ENCODE measurements at regions not wholly inside any gene's neighbourhood (a gene's known extent, or its start where the extent isn't known, plus 50 kb on each side); places are given as distances from the start of the nearest gene placed in this dataset.

GRCh38 chr18:10332452-10332851, 122.0 kb upstream of the APCDD1 start:
- Histone ChIP-seq H3K4ac (ENCODE audit: low read depth, low read length) (no peak overlapping the region), H3K27me3 (ENCODE audit: insufficient read depth, low read length, poor library complexity) (no peaks in the 10 kb centered on the region), H3K79me1 (ENCODE audit: low read length) (no peaks in the 10 kb centered on the region), H3K4me1 (ENCODE audit: control insufficient read depth, low read depth, low read length) (peaks cover 5% of the 10 kb centered on the region), H3K56ac (ENCODE audit: low read length) (no peak overlapping the region), H3K9ac (ENCODE audit: low read length) (no peak overlapping the region), H4K5ac (ENCODE audit: low read length) (no peak overlapping the region), H3K27ac (ENCODE audit: low read depth, low read length) (no peak overlapping the region), H2BK5ac (ENCODE audit: low read length) (no peak overlapping the region), H3K79me2 (ENCODE audit: control insufficient read depth, insufficient read depth, low read length) (no peaks in the 10 kb centered on the region), H2BK120ac (ENCODE audit: low read depth, low read length) (no peak overlapping the region), H3K4me3 (ENCODE audit: low read length) (no peak overlapping the region), H4K8ac (ENCODE audit: low read depth, low read length) (no peak overlapping the region), H3K36me3 (ENCODE audit: control insufficient read depth, insufficient read depth, low read length) (no peaks in the 10 kb centered on the region), H2AK5ac (ENCODE audit: low read length) (no peak overlapping the region), H2BK15ac (replicated peaks; ENCODE audit: low read depth) (no peak overlapping the region), H3K23ac (ENCODE audit: low read length) (no peak overlapping the region), H3K4me2 (ENCODE audit: low read length) (no peak overlapping the region), H3K18ac (ENCODE audit: low read length) (no peak overlapping the region)
- no peak for DNase-seq
- no CpG with 5 or more reads among the region's 9 CpGs for WGBS (ENCODE audit: extremely low coverage, insufficient coverage, low lambda C conversion rate)

GRCh38 chr18:10336749-10337350, 117.6 kb upstream of the APCDD1 start:
- H2BK5ac ChIP-seq (ENCODE audit: low read length) = no peak overlapping the region
- peaks cover 1% of the 10 kb centered on the region for H3K36me3 ChIP-seq (ENCODE audit: control insufficient read depth, insufficient read depth, low read length)
- no peaks in the 10 kb centered on the region for H3K79me1 ChIP-seq (ENCODE audit: low read length)
- no peaks in the 10 kb centered on the region for H3K4me1 ChIP-seq (ENCODE audit: control insufficient read depth, low read depth, low read length)
- no peak overlapping the region for H3K23ac ChIP-seq (ENCODE audit: low read length)
- H4K8ac ChIP-seq (ENCODE audit: low read depth, low read length) = no peak overlapping the region
- no peak overlapping the region for H3K9ac ChIP-seq (ENCODE audit: low read length)
- H3K56ac ChIP-seq (ENCODE audit: low read length) = no peak overlapping the region
- DNase-seq = no peak
- no peak overlapping the region for H3K27ac ChIP-seq (ENCODE audit: low read depth, low read length)
- no peak overlapping the region for H3K18ac ChIP-seq (ENCODE audit: low read length)
- H3K27me3 ChIP-seq (ENCODE audit: insufficient read depth, low read length, poor library complexity) = no peaks in the 10 kb centered on the region
- H3K4ac ChIP-seq (ENCODE audit: low read depth, low read length) = no peak overlapping the region
- no peak overlapping the region for H3K4me3 ChIP-seq (ENCODE audit: low read length)
- H3K4me2 ChIP-seq (ENCODE audit: low read length) = no peak overlapping the region
- H4K5ac ChIP-seq (ENCODE audit: low read length) = no peak overlapping the region
- no peaks in the 10 kb centered on the region for H3K79me2 ChIP-seq (ENCODE audit: control insufficient read depth, insufficient read depth, low read length)
- no peak overlapping the region for H2AK5ac ChIP-seq (ENCODE audit: low read length)
- no peak overlapping the region for H2BK15ac ChIP-seq (replicated peaks; ENCODE audit: low read depth)
- WGBS (ENCODE audit: extremely low coverage, insufficient coverage, low lambda C conversion rate) = no CpG with 5 or more reads among the region's 14 CpGs
- H2BK120ac ChIP-seq (ENCODE audit: low read depth, low read length) = no peak overlapping the region

- no peak overlapping the region for H3K27ac ChIP-seq (ENCODE audit: low read depth, low read length)
- no peak overlapping the region for H3K18ac ChIP-seq (ENCODE audit: low read length)
- no peak overlapping the region for H3K4me3 ChIP-seq (ENCODE audit: low read length)
- no peak overlapping the region for H2BK5ac ChIP-seq (ENCODE audit: low read length)
- no peak overlapping the region for H2AK5ac ChIP-seq (ENCODE audit: low read length)
- no peak overlapping the region for H3K4ac ChIP-seq (ENCODE audit: low read depth, low read length)
- H4K5ac ChIP-seq (ENCODE audit: low read length) = no peak overlapping the region
- H3K56ac ChIP-seq (ENCODE audit: low read length) = no peak overlapping the region
- H3K27me3 ChIP-seq (ENCODE audit: insufficient read depth, low read length, poor library complexity) = no peaks in the 10 kb centered on the region
- H3K4me1 ChIP-seq (ENCODE audit: control insufficient read depth, low read depth, low read length) = no peaks in the 10 kb centered on the region
- DNase-seq = no peak
- no peak overlapping the region for H3K4me2 ChIP-seq (ENCODE audit: low read length)
- no CpG with 5 or more reads among the region's 5 CpGs for WGBS (ENCODE audit: extremely low coverage, insufficient coverage, low lambda C conversion rate)
- H3K79me2 ChIP-seq (ENCODE audit: control insufficient read depth, insufficient read depth, low read length) = no peaks in the 10 kb centered on the region
- H3K23ac ChIP-seq (ENCODE audit: low read length) = no peak overlapping the region
- H2BK15ac ChIP-seq (replicated peaks; ENCODE audit: low read depth) = no peak overlapping the region
- peaks cover 1% of the 10 kb centered on the region for H3K36me3 ChIP-seq (ENCODE audit: control insufficient read depth, insufficient read depth, low read length)
- H2BK120ac ChIP-seq (ENCODE audit: low read depth, low read length) = no peak overlapping the region
- no peak overlapping the region for H4K8ac ChIP-seq (ENCODE audit: low read depth, low read length)
- no peak overlapping the region for H3K9ac ChIP-seq (ENCODE audit: low read length)
- no peaks in the 10 kb centered on the region for H3K79me1 ChIP-seq (ENCODE audit: low read length)
Measured at GRCh38 chr18:10340821-10341220, 113.6 kb upstream of the APCDD1 start.

- no peak overlapping the region for H4K8ac ChIP-seq (ENCODE audit: low read depth, low read length)
- no peak overlapping the region for H4K5ac ChIP-seq (ENCODE audit: low read length)
- peak overlapping the region; percentile 2 for H3K56ac ChIP-seq (ENCODE audit: low read length)
- H3K4me2 ChIP-seq (ENCODE audit: low read length) = no peak overlapping the region
- H3K27me3 ChIP-seq (ENCODE audit: insufficient read depth, low read length, poor library complexity) = no peaks in the 10 kb centered on the region
- no peak overlapping the region for H2AK5ac ChIP-seq (ENCODE audit: low read length)
- no peaks in the 10 kb centered on the region for H3K4me1 ChIP-seq (ENCODE audit: control insufficient read depth, low read depth, low read length)
- H2BK15ac ChIP-seq (replicated peaks; ENCODE audit: low read depth) = no peak overlapping the region
- no peaks in the 10 kb centered on the region for H3K79me2 ChIP-seq (ENCODE audit: control insufficient read depth, insufficient read depth, low read length)
- no peak overlapping the region for H3K18ac ChIP-seq (ENCODE audit: low read length)
- no peak overlapping the region for H3K23ac ChIP-seq (ENCODE audit: low read length)
- no peak overlapping the region for H3K9ac ChIP-seq (ENCODE audit: low read length)
- WGBS (ENCODE audit: extremely low coverage, insufficient coverage, low lambda C conversion rate) = no CpG with 5 or more reads among the region's 11 CpGs
- no peak overlapping the region for H3K4ac ChIP-seq (ENCODE audit: low read depth, low read length)
- H3K36me3 ChIP-seq (ENCODE audit: control insufficient read depth, insufficient read depth, low read length) = no peaks in the 10 kb centered on the region
- no peak overlapping the region for H2BK120ac ChIP-seq (ENCODE audit: low read depth, low read length)
- no peak overlapping the region for H3K27ac ChIP-seq (ENCODE audit: low read depth, low read length)
- no peak overlapping the region for H3K4me3 ChIP-seq (ENCODE audit: low read length)
- no peaks in the 10 kb centered on the region for H3K79me1 ChIP-seq (ENCODE audit: low read length)
- no peak overlapping the region for H2BK5ac ChIP-seq (ENCODE audit: low read length)
- no peak for DNase-seq
Measured at GRCh38 chr18:10343778-10344177, 110.7 kb upstream of the APCDD1 start.

- no CpG with 5 or more reads among the region's 17 CpGs for WGBS (ENCODE audit: extremely low coverage, insufficient coverage, low lambda C conversion rate)
- no peaks in the 10 kb centered on the region for H3K79me1 ChIP-seq (ENCODE audit: low read length)
- no peak overlapping the region for H2BK120ac ChIP-seq (ENCODE audit: low read depth, low read length)
- H3K23ac ChIP-seq (ENCODE audit: low read length) = no peak overlapping the region
- no peak overlapping the region for H3K27ac ChIP-seq (ENCODE audit: low read depth, low read length)
- no peaks in the 10 kb centered on the region for H3K4me1 ChIP-seq (ENCODE audit: control insufficient read depth, low read depth, low read length)
- H3K4me3 ChIP-seq (ENCODE audit: low read length) = no peak overlapping the region
- no peak for DNase-seq
- H3K9ac ChIP-seq (ENCODE audit: low read length) = no peak overlapping the region
- no peak overlapping the region for H3K18ac ChIP-seq (ENCODE audit: low read length)
- H3K4me2 ChIP-seq (ENCODE audit: low read length) = no peak overlapping the region
- no peak overlapping the region for H2BK15ac ChIP-seq (replicated peaks; ENCODE audit: low read depth)
- no peak overlapping the region for H2BK5ac ChIP-seq (ENCODE audit: low read length)
- no peak overlapping the region for H2AK5ac ChIP-seq (ENCODE audit: low read length)
- H4K5ac ChIP-seq (ENCODE audit: low read length) = no peak overlapping the region
- H3K79me2 ChIP-seq (ENCODE audit: control insufficient read depth, insufficient read depth, low read length) = no peaks in the 10 kb centered on the region
- no peak overlapping the region for H3K4ac ChIP-seq (ENCODE audit: low read depth, low read length)
- H3K27me3 ChIP-seq (ENCODE audit: insufficient read depth, low read length, poor library complexity) = no peaks in the 10 kb centered on the region
- H4K8ac ChIP-seq (ENCODE audit: low read depth, low read length) = no peak overlapping the region
- no peaks in the 10 kb centered on the region for H3K36me3 ChIP-seq (ENCODE audit: control insufficient read depth, insufficient read depth, low read length)
- H3K56ac ChIP-seq (ENCODE audit: low read length) = no peak overlapping the region
Measured at GRCh38 chr18:10346749-10347415, 107.6 kb upstream of the APCDD1 start.

- H4K8ac ChIP-seq (ENCODE audit: low read depth, low read length) = no peak overlapping the region
- H3K79me2 ChIP-seq (ENCODE audit: control insufficient read depth, insufficient read depth, low read length) = no peaks in the 10 kb centered on the region
- H3K4me1 ChIP-seq (ENCODE audit: control insufficient read depth, low read depth, low read length) = no peaks in the 10 kb centered on the region
- no peaks in the 10 kb centered on the region for H3K27me3 ChIP-seq (ENCODE audit: insufficient read depth, low read length, poor library complexity)
- no peak overlapping the region for H3K18ac ChIP-seq (ENCODE audit: low read length)
- no peak overlapping the region for H3K23ac ChIP-seq (ENCODE audit: low read length)
- H2BK15ac ChIP-seq (replicated peaks; ENCODE audit: low read depth) = no peak overlapping the region
- no peaks in the 10 kb centered on the region for H3K79me1 ChIP-seq (ENCODE audit: low read length)
- no peak overlapping the region for H3K4me3 ChIP-seq (ENCODE audit: low read length)
- H3K27ac ChIP-seq (ENCODE audit: low read depth, low read length) = no peak overlapping the region
- H2AK5ac ChIP-seq (ENCODE audit: low read length) = no peak overlapping the region
- no peak overlapping the region for H3K4me2 ChIP-seq (ENCODE audit: low read length)
- H3K56ac ChIP-seq (ENCODE audit: low read length) = no peak overlapping the region
- H3K9ac ChIP-seq (ENCODE audit: low read length) = no peak overlapping the region
- no CpG with 5 or more reads among the region's 4 CpGs for WGBS (ENCODE audit: extremely low coverage, insufficient coverage, low lambda C conversion rate)
- no peak overlapping the region for H2BK120ac ChIP-seq (ENCODE audit: low read depth, low read length)
- H3K36me3 ChIP-seq (ENCODE audit: control insufficient read depth, insufficient read depth, low read length) = no peaks in the 10 kb centered on the region
- no peak overlapping the region for H2BK5ac ChIP-seq (ENCODE audit: low read length)
- no peak for DNase-seq
- no peak overlapping the region for H3K4ac ChIP-seq (ENCODE audit: low read depth, low read length)
- H4K5ac ChIP-seq (ENCODE audit: low read length) = no peak overlapping the region
Measured at GRCh38 chr18:10349561-10349960, 104.9 kb upstream of the APCDD1 start.

All from mesendoderm (in vitro differentiated cells).